ENCODE measurements at regions not wholly inside any gene's neighbourhood (a gene's known extent, or its start where the extent isn't known, plus 50 kb on each side); places are given as distances from the start of the nearest gene placed in this dataset.
"Not testable (repeated sequence)": the region's sequence is repeated elsewhere in the genome, so short reads cannot be mapped to it uniquely, and the experiment has no call there.

DNA sequence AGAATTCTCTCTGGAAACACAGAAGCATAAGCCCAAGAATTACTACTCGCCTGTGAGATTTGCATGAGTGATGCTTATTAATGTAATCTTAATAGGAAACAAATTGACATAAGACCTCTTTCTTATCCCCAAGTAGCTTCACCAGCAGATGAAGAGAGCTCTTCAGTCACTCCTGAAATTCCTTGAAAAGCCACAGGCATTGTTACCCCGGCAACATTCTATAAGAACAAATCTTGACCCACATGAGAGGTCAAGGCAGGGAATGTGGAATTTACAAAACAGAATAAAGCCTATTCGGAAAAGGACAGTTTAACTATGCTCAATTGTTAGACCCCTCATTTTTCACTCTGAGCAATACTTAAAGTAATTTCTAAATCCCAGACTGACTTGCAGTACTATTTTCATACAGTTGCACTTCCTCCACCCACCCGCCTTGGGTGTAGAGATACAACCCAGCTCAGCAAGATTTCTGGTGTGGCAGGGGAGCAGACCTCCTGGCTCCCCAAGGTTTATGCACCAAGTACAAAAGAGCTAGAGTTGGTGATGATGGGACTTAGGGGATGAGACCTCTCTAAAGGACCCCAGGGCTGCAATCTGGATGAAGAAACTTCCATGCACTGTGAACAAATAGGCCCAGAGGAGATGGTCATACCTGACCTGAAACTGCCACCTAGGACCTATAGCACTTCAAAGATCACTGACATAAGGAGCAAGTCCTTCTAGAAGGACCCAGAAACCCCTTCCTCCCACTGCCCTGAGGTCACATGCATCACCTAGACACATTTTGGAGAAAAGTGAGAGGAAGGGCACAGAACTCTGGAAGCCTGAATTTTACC lies 242.1 kb downstream of the ZNF608 start:
- Histone ChIP-seq H3K27ac (ENCODE audit: low read depth, low read length) (no peak overlapping the region), H3K4me2 (ENCODE audit: insufficient read depth, low read length) (no peak overlapping the region), H3K4me3 (ENCODE audit: insufficient read depth, low read length) (no peak overlapping the region), H3K4me1 (ENCODE audit: insufficient read depth, low read length) (no peaks in the 10 kb centered on the region), H3K27me3 (ENCODE audit: insufficient read depth, low read length) (no peaks in the 10 kb centered on the region), H3K36me3 (ENCODE audit: insufficient read depth, low read length) (no peaks in the 10 kb centered on the region), H4K20me1 (ENCODE audit: insufficient read depth, low read length) (no peaks in the 10 kb centered on the region), H3K79me2 (ENCODE audit: insufficient read depth, low read length) (no peaks in the 10 kb centered on the region), H2AFZ (ENCODE audit: low read length) (no peak overlapping the region), H3K9me3 (ENCODE audit: low read depth, low read length) (no peaks in the 10 kb centered on the region)
- TF ChIP-seq, protein P1, sequence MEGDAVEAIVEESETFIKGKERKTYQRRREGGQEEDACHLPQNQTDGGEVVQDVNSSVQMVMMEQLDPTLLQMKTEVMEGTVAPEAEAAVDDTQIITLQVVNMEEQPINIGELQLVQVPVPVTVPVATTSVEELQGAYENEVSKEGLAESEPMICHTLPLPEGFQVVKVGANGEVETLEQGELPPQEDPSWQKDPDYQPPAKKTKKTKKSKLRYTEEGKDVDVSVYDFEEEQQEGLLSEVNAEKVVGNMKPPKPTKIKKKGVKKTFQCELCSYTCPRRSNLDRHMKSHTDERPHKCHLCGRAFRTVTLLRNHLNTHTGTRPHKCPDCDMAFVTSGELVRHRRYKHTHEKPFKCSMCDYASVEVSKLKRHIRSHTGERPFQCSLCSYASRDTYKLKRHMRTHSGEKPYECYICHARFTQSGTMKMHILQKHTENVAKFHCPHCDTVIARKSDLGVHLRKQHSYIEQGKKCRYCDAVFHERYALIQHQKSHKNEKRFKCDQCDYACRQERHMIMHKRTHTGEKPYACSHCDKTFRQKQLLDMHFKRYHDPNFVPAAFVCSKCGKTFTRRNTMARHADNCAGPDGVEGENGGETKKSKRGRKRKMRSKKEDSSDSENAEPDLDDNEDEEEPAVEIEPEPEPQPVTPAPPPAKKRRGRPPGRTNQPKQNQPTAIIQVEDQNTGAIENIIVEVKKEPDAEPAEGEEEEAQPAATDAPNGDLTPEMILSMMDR (IDR thresholded peaks at IDR 0.05; ENCODE audit: extremely low read depth, low read depth, low read length), result no peak
- DNase-seq (ENCODE audit: insufficient read length, low spot score, missing footprints), result no peak

DNA sequence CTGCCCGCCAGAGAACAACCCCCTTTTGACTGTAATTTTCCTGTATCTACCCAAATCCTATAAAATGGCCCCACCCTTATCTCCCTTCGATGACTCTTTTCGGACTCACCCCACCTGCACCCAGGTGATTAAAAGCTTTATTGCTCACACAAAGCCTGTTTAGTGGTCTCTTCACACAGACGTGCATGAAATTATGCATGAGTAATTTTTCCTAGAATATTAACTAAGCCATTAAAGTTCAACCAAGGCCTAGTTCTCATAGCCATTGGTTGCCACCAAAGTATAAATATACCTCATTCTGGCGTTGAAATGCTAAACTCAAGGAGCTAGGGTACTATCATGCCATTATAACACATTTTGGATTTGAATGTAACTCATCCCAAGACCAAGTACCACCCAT lies 243.9 kb downstream of the ZNF608 start:
- H2AFZ ChIP-seq (ENCODE audit: low read length), result no peak overlapping the region
- H3K4me1 ChIP-seq (ENCODE audit: insufficient read depth, low read length), result no peaks in the 10 kb centered on the region
- no peaks in the 10 kb centered on the region for H3K79me2 ChIP-seq (ENCODE audit: insufficient read depth, low read length)
- no peaks in the 10 kb centered on the region for H3K27me3 ChIP-seq (ENCODE audit: insufficient read depth, low read length)
- no peaks in the 10 kb centered on the region for H3K9me3 ChIP-seq (ENCODE audit: low read depth, low read length)
- no peak overlapping the region for H3K4me2 ChIP-seq (ENCODE audit: insufficient read depth, low read length)
- H4K20me1 ChIP-seq (ENCODE audit: insufficient read depth, low read length), result no peaks in the 10 kb centered on the region
- DNase-seq (ENCODE audit: insufficient read length, low spot score, missing footprints), result no peak
- H3K4me3 ChIP-seq (ENCODE audit: insufficient read depth, low read length), result no peak overlapping the region
- no peak overlapping the region for H3K27ac ChIP-seq (ENCODE audit: low read depth, low read length)
- TF ChIP-seq, protein P1 (IDR thresholded peaks at IDR 0.05; ENCODE audit: extremely low read depth, low read depth, low read length), result no peak
- H3K36me3 ChIP-seq (ENCODE audit: insufficient read depth, low read length), result no peaks in the 10 kb centered on the region

DNA sequence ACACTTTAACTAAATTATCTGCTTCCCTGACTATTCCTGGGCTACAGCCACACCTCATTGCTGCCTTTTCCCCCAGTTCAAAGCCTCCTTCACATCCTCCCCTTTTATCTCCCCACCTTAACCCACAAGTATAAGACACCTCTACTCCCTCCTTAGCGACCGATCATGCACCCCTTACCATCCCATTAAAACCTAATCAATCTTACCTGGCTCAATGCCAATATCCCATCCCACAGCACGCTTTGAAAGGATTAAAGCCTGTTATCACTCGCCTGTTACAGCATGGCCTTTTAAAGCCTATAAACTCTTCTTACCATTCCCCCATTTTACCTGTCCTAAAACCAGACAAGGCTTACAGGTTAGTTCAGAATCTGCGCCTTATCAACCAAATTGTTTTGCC lies 246.6 kb downstream of the ZNF608 start:
- H4K20me1 ChIP-seq (ENCODE audit: insufficient read depth, low read length); H3K27me3 ChIP-seq (ENCODE audit: insufficient read depth, low read length); H2AFZ ChIP-seq (ENCODE audit: low read length); H3K79me2 ChIP-seq (ENCODE audit: insufficient read depth, low read length); DNase-seq (ENCODE audit: insufficient read length, low spot score, missing footprints); H3K9me3 ChIP-seq (ENCODE audit: low read depth, low read length); H3K36me3 ChIP-seq (ENCODE audit: insufficient read depth, low read length); H3K4me2 ChIP-seq (ENCODE audit: insufficient read depth, low read length); H3K4me1 ChIP-seq (ENCODE audit: insufficient read depth, low read length); H3K27ac ChIP-seq (ENCODE audit: low read depth, low read length); H3K4me3 ChIP-seq (ENCODE audit: insufficient read depth, low read length): not testable (repeated sequence)

DNA sequence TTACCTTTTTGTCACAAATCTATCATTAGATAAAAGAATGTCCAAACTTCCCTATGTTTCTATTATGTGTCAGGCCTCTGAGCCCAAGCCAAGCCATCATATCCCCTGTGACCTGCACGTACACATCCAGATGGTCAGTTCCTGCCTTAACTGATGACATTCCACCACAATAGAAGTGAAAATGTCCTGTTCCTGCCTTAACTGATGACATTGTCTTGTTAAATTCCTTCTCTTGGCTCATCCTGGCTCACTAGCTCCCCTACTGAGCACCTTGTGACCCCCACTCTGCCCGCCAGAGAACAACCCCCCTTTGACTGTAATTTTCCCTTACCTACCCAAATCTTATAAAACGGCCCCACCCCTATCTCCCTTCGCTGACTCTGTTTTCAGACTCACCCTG lies 249.5 kb downstream of the ZNF608 start:
- H3K4me3 ChIP-seq (ENCODE audit: insufficient read depth, low read length), result not testable (repeated sequence)

DNA sequence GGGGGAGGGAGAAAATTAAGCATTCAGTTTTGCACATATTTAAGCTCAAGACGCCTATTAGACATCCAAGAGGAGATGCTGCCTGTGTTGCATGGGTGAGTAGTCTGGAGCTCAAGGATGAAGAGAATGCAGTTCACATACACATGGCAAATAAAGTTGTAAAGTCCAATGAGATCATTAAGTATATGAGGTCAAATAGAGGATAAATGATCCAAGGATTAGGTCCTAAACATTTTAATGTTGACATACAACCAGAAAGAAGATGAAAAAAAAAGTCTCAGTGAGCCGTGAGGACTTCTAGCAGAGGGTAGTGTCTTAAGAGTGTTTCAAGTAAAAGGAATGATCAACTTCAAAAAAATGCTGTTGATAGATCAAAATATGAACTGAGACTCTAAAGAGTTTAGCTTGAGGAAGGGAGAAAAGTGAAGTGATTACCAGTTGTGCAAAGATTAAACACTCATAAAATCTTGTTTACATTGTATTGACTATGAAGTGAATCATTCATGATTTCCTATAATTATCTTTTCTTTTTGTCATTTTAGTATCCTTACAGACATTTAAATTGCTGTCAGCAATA lies 251.8 kb downstream of the ZNF608 start:
- Histone ChIP-seq H3K79me2 (ENCODE audit: insufficient read depth, low read length) (no peaks in the 10 kb centered on the region), H3K4me3 (ENCODE audit: insufficient read depth, low read length) (no peak overlapping the region), H2AFZ (ENCODE audit: low read length) (no peak overlapping the region), H3K27ac (ENCODE audit: low read depth, low read length) (no peak overlapping the region), H3K4me2 (ENCODE audit: insufficient read depth, low read length) (no peak overlapping the region), H3K27me3 (ENCODE audit: insufficient read depth, low read length) (no peaks in the 10 kb centered on the region), H4K20me1 (ENCODE audit: insufficient read depth, low read length) (no peaks in the 10 kb centered on the region), H3K9me3 (ENCODE audit: low read depth, low read length) (no peaks in the 10 kb centered on the region), H3K36me3 (ENCODE audit: insufficient read depth, low read length) (no peaks in the 10 kb centered on the region), H3K4me1 (ENCODE audit: insufficient read depth, low read length) (no peaks in the 10 kb centered on the region)
- DNase-seq (ENCODE audit: insufficient read length, low spot score, missing footprints), result no peak
- TF ChIP-seq, protein P1 (IDR thresholded peaks at IDR 0.05; ENCODE audit: extremely low read depth, low read depth, low read length), result no peak

More for the DNA sequence above, 249.5 kb downstream of the ZNF608 start:
- H3K27me3 ChIP-seq (ENCODE audit: insufficient read depth, low read length); H3K27ac ChIP-seq (ENCODE audit: low read depth, low read length); H3K9me3 ChIP-seq (ENCODE audit: low read depth, low read length); H4K20me1 ChIP-seq (ENCODE audit: insufficient read depth, low read length); H2AFZ ChIP-seq (ENCODE audit: low read length); H3K4me2 ChIP-seq (ENCODE audit: insufficient read depth, low read length); H3K36me3 ChIP-seq (ENCODE audit: insufficient read depth, low read length); DNase-seq (ENCODE audit: insufficient read length, low spot score, missing footprints); H3K79me2 ChIP-seq (ENCODE audit: insufficient read depth, low read length); H3K4me1 ChIP-seq (ENCODE audit: insufficient read depth, low read length): not testable (repeated sequence)
